Retinal pigment epithelial cell (primary cell): ENCODE measurements at regions not wholly inside any gene's neighbourhood (a gene's known extent, or its start where the extent isn't known, plus 50 kb on each side); places are given as distances from the start of the nearest gene placed in this dataset.

ENCODE experiments used
- DNase-seq: peaks from one replicate; pipeline ENCODE4 v3.0.0-alpha.2; 2010; ENCODE audit warnings: low read depth
- H3K4me3 ChIP-seq: 2 replicates; pipeline ENCODE4 v1.5.1; 2011; ENCODE audit warnings: mild to moderate bottlenecking, low read length, control low read depth, moderate library complexity
- CTCF ChIP-seq: conservative IDR thresholded peaks from 2 replicates; pipeline ENCODE4 v1.5.1; 2011; ENCODE audit warnings: low read depth, low read length, control low read depth, inconsistent platforms

GRCh38 chr2:18180912-18181311 lies 302.4 kb downstream of the KCNS3 start:
- no peak overlapping the region for H3K4me3 ChIP-seq
- TF ChIP-seq CTCF, result no peak
- no peak for DNase-seq

GRCh38 chr2:18180031-18180610 lies 301.7 kb downstream of the KCNS3 start:
- no peak for DNase-seq
- H3K4me3 ChIP-seq, result no peak overlapping the region
- TF ChIP-seq CTCF, result no peak

- TF ChIP-seq CTCF, result peak; percentile 92
- no peak for DNase-seq
- no peak overlapping the region for H3K4me3 ChIP-seq
Observed at GRCh38 chr2:18178736-18179349, 300.4 kb downstream of the KCNS3 start.

GRCh38 chr2:18176679-18177215 lies 298.3 kb downstream of the KCNS3 start:
- H3K4me3 ChIP-seq, result no peak overlapping the region
- DNase-seq, result no peak
- TF ChIP-seq CTCF, result no peak

GRCh38 chr2:18172607-18173006 lies 294.1 kb downstream of the KCNS3 start:
- peak; percentile 29 for TF ChIP-seq CTCF
- no peak for DNase-seq
- no peak overlapping the region for H3K4me3 ChIP-seq

GRCh38 chr2:18171191-18172139 lies 293.0 kb downstream of the KCNS3 start:
- DNase-seq, result peak; percentile 32
- no peak overlapping the region for H3K4me3 ChIP-seq
- no peak for TF ChIP-seq CTCF
